GM12878 (cell line): ENCODE measurements at regions not wholly inside any gene's neighbourhood (a gene's known extent, or its start where the extent isn't known, plus 50 kb on each side); places are given as distances from the start of the nearest gene placed in this dataset.

Experiments used
- ATAC-seq: fragments of 200-7000 bp; cut with Tn5 transposase; 3 replicates; pipeline ENCODE4 v1.9.1; 2020; ENCODE audit warnings: mild to moderate bottlenecking, moderate library complexity
- BruUV-seq: library from RNA; stranded (reverse); fragments of 400-500 nt; replicated peaks from 2 replicates; lab custom pipeline; 2021; lab: Mats Ljungman, UMichigan
- CTCF ChIA-PET: fragments of 300-600 bp; sonication (Branson Sonifier 250); formaldehyde crosslinking; extraction: SDS; loops from one replicate; lab custom pipeline; 2021; ENCODE audit warnings: inconsistent platforms; lab: Yijun Ruan, JAX
- POLR2A ChIA-PET: fragments of 350-600 bp; formaldehyde crosslinking; extraction: SDS; loops from one replicate; lab custom pipeline; 2021; ENCODE audit warnings: inconsistent platforms; lab: Charles Lee
- RAD21 ChIA-PET: fragments of 300-600 bp; sonication (Branson Sonifier 250); formaldehyde crosslinking; loops from one replicate; lab custom pipeline; 2023; ENCODE audit warnings: antibody characterized with exemption; ENCODE audit not compliant: unreplicated experiment; lab: Charles Lee
- SMC1A ChIA-PET: fragments of 300-600 bp; sonication (Branson Sonifier 250); formaldehyde crosslinking; loops from one replicate; lab custom pipeline; 2023; ENCODE audit not compliant: unreplicated experiment, uncharacterized antibody; lab: Charles Lee
- DNase-seq: peaks from one replicate; pipeline ENCODE4 v3.0.0-alpha.2; 2011; ENCODE audit warnings: low read depth, low spot score
- FAIRE-seq: peaks from 3 replicates; lab custom pipeline; 2011; peaks lifted over from hg19 to GRCh38; lab: Jason Lieb, UNC
- H2AFZ ChIP-seq: 2 replicates; pipeline ENCODE4 v1.6.0; 2011; ENCODE audit warnings: low read depth, low read length, control low read depth; ENCODE audit not compliant: control insufficient read depth
- H3K27ac ChIP-seq: 2 replicates; pipeline ENCODE4 v1.5.1; 2011; ENCODE audit warnings: control low read depth; ENCODE audit not compliant: control insufficient read depth, insufficient read depth
- H3K27me3 ChIP-seq, 2 experiments: replicated peaks in 1 of 2; 2 replicates each; pipeline versions ENCODE4 v1.6.0 to v1.6.1; 2011; ENCODE audit warnings: low read length in 1 of 2; ENCODE audit not compliant: control insufficient read depth in 2 of 2, insufficient read depth in 2 of 2
- H3K36me3 ChIP-seq, 2 experiments: 2 replicates each; pipeline ENCODE4 v1.5.1; 2011; ENCODE audit warnings: low read length in 1 of 2; ENCODE audit not compliant: control insufficient read depth in 2 of 2, insufficient read depth in 2 of 2
- H3K4me1 ChIP-seq: 2 replicates; pipeline ENCODE4 v1.6.1; 2011; ENCODE audit warnings: mild to moderate bottlenecking, low read length, moderate library complexity, mixed read lengths; ENCODE audit not compliant: control insufficient read depth, insufficient read depth
- H3K4me2 ChIP-seq: 2 replicates; pipeline ENCODE4 v1.6.0; 2011; ENCODE audit warnings: control low read depth; ENCODE audit not compliant: control insufficient read depth, insufficient read depth
- H3K4me3 ChIP-seq: fragments of 200-600 bp; sonication (generic); 2 replicates; pipeline ENCODE4 v1.5.1; 2016
- H3K79me2 ChIP-seq: 2 replicates; pipeline ENCODE4 v1.6.0; 2011; ENCODE audit warnings: low read length; ENCODE audit not compliant: control insufficient read depth, insufficient read depth
- H3K9ac ChIP-seq: 2 replicates; pipeline ENCODE4 v1.8.0; 2011; ENCODE audit warnings: low read length, control low read depth, mixed read lengths; ENCODE audit not compliant: control insufficient read depth, insufficient read depth
- H3K9me3 ChIP-seq: replicated peaks from 3 replicates; pipeline ENCODE4 v1.5.1; 2011; ENCODE audit warnings: mild to moderate bottlenecking, low read length; ENCODE audit not compliant: control insufficient read depth, insufficient read depth
- H4K20me1 ChIP-seq: 2 replicates; pipeline ENCODE4 v1.6.0; 2011; ENCODE audit not compliant: control insufficient read depth, insufficient read depth
- ASH2L ChIP-seq: fragments of 300-600, 200-600 bp; sonication (generic); IDR thresholded peaks from 2 replicates; pipeline ENCODE4 v1.6.1; 2017; ENCODE audit warnings: low read depth, mild to moderate bottlenecking, borderline replicate concordance
- BHLHE40 ChIP-seq, 2 experiments: fragments of 450-650 bp in 1 of 2; IDR thresholded peaks; 2 replicates each; pipeline ENCODE4 v1.6.1; 2011 to 2017; ENCODE audit warnings: low read depth in 2 of 2, borderline replicate concordance in 1 of 2, improper control_type of control experiment in 1 of 2, low read length in 1 of 2, mild to moderate bottlenecking in 1 of 2
- CHD4 ChIP-seq: fragments of 200-600 bp; sonication (generic); IDR thresholded peaks from 2 replicates; pipeline ENCODE4 v1.6.1; 2016; ENCODE audit warnings: mild to moderate bottlenecking
- E4F1 ChIP-seq: fragments of 450-650 bp; IDR thresholded peaks from 2 replicates; pipeline ENCODE4 v1.6.1; 2018; ENCODE audit warnings: borderline replicate concordance, mild to moderate bottlenecking; ENCODE audit not compliant: partially characterized antibody
- HCFC1 ChIP-seq: fragments of 150-350 bp; IDR thresholded peaks from 2 replicates; pipeline ENCODE4 v1.6.1; 2014; ENCODE audit warnings: low read length
- HDAC2 ChIP-seq: fragments of 200-600 bp; sonication (generic); IDR thresholded peaks from 2 replicates; pipeline ENCODE4 v1.6.1; 2017
- KLF5 ChIP-seq: fragments of 450-650 bp; IDR thresholded peaks from 2 replicates; pipeline ENCODE4 v1.6.1; 2014; ENCODE audit warnings: mild to moderate bottlenecking; ENCODE audit not compliant: partially characterized antibody
- RFX5 ChIP-seq: IDR thresholded peaks from 2 replicates; pipeline ENCODE4 v1.6.1; 2011; ENCODE audit warnings: low read depth, low read length, improper control_type of control experiment
- SP1 ChIP-seq: IDR thresholded peaks from one replicate; pipeline ENCODE4 v1.6.1; 2011; ENCODE audit warnings: low read depth, low read length
- SREBF1 ChIP-seq: IDR thresholded peaks from 2 replicates; pipeline ENCODE4 v1.6.1; 2012; ENCODE audit warnings: mild to moderate bottlenecking, low read length
- ZBTB11 ChIP-seq: fragments of 450-650 bp; formaldehyde crosslinking; IDR thresholded peaks from 2 replicates; pipeline ENCODE4 v1.5.0; 2022; ENCODE audit warnings: mild to moderate bottlenecking, missing genetic modification characterization
- WGBS: methylation state at CpG from one replicate; pipeline ENCODE4 v1.1.6; 2016; ENCODE audit warnings: low lambda C conversion rate; ENCODE audit not compliant: insufficient replicate concordance, insufficient coverage; ENCODE audit errors: missing lambda C conversion rate; 5-methylcytosine and 5-hydroxymethylcytosine counted together
- in situ Hi-C: fragments of 300-500 bp; cut with MboI; formaldehyde crosslinking; loops from 9 replicates; pipeline ENCODE4 v1.14.3; 2018; ENCODE audit warnings: mixed read lengths
- intact Hi-C: fragments of 100-400 bp; cut with micrococcal nuclease; formaldehyde crosslinking; loops from one replicate; pipeline ENCODE4 v1.14.2; 2022; ENCODE audit not compliant: unreplicated experiment
- TF ChIP-seq, protein P1 (sequence below): IDR thresholded peaks from 2 replicates; pipeline ENCODE4 v1.6.1; 2012; ENCODE audit warnings: low read depth, low read length, improper control_type of control experiment
- TF ChIP-seq, protein P2 (sequence below): fragments of 450-650 bp; IDR thresholded peaks from 2 replicates; pipeline ENCODE4 v1.6.1; 2017; ENCODE audit warnings: low read depth, mild to moderate bottlenecking, moderate library complexity
- TF ChIP-seq, protein P3 (sequence below): IDR thresholded peaks from 2 replicates; pipeline ENCODE4 v1.6.1; 2011; ENCODE audit warnings: mild to moderate bottlenecking, low read depth, low read length, moderate library complexity; ENCODE audit not compliant: insufficient replicate concordance

- TF ChIP-seq KLF5 (no peak), CHD4 (no peak), SP1 (no peak), SREBF1 (no peak), HCFC1 (no peak), E4F1 (no peak), HDAC2 (no peak)
- TF ChIP-seq, protein P1, sequence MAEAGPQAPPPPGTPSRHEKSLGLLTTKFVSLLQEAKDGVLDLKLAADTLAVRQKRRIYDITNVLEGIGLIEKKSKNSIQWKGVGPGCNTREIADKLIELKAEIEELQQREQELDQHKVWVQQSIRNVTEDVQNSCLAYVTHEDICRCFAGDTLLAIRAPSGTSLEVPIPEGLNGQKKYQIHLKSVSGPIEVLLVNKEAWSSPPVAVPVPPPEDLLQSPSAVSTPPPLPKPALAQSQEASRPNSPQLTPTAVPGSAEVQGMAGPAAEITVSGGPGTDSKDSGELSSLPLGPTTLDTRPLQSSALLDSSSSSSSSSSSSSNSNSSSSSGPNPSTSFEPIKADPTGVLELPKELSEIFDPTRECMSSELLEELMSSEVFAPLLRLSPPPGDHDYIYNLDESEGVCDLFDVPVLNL, result no peak
Observed at GRCh38 chr18:46360866-46361265, 256.7 kb downstream of the HAUS1 start (continued).

GRCh38 chr18:46362533-46362932, 258.3 kb downstream of the HAUS1 start:
- H3K36me3 ChIP-seq, result no peaks in the 10 kb centered on the region
- ChIA-PET SMC1A (no interaction called here), CTCF (no interaction called here), RAD21 (no interaction called here), POLR2A (no interaction called here)
- H3K4me3 ChIP-seq, result no peak overlapping the region
- no peak overlapping the region for H3K27ac ChIP-seq
- H4K20me1 ChIP-seq, result no peaks in the 10 kb centered on the region
- WGBS, result 46% methylated on average over 4 of the region's 4 CpGs
- no peak for FAIRE-seq
- DNase-seq, result no peak
- in situ Hi-C loops, result no loop called here
- ATAC-seq, result no peak
- no peak overlapping the region for H2AFZ ChIP-seq
- H3K9me3 ChIP-seq, result no peaks in the 10 kb centered on the region; the same call in 2 of the 3 replicates
- no peak overlapping the region for H3K9ac ChIP-seq
- H3K4me2 ChIP-seq, result no peak overlapping the region
- intact Hi-C loops, result no loop called here
- no peaks in the 10 kb centered on the region for H3K79me2 ChIP-seq
- no TSS peak for BruUV-seq
- no peaks in the 10 kb centered on the region for H3K27me3 ChIP-seq
- H3K4me1 ChIP-seq, result no peaks in the 10 kb centered on the region
- TF ChIP-seq RFX5, result no peak
- no peak for TF ChIP-seq BHLHE40 (IDR thresholded peaks at IDR 0.05; ENCODE audit: borderline replicate concordance in 1 of 2, low read depth in 2 of 2, low read length in 1 of 2)
- TF ChIP-seq, protein P2, sequence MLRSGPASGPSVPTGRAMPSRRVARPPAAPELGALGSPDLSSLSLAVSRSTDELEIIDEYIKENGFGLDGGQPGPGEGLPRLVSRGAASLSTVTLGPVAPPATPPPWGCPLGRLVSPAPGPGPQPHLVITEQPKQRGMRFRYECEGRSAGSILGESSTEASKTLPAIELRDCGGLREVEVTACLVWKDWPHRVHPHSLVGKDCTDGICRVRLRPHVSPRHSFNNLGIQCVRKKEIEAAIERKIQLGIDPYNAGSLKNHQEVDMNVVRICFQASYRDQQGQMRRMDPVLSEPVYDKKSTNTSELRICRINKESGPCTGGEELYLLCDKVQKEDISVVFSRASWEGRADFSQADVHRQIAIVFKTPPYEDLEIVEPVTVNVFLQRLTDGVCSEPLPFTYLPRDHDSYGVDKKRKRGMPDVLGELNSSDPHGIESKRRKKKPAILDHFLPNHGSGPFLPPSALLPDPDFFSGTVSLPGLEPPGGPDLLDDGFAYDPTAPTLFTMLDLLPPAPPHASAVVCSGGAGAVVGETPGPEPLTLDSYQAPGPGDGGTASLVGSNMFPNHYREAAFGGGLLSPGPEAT, result no peak
- TF ChIP-seq, protein P3, sequence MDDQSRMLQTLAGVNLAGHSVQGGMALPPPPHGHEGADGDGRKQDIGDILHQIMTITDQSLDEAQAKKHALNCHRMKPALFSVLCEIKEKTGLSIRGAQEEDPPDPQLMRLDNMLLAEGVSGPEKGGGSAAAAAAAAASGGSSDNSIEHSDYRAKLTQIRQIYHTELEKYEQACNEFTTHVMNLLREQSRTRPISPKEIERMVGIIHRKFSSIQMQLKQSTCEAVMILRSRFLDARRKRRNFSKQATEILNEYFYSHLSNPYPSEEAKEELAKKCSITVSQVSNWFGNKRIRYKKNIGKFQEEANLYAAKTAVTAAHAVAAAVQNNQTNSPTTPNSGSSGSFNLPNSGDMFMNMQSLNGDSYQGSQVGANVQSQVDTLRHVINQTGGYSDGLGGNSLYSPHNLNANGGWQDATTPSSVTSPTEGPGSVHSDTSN, result no peak
- no peak for TF ChIP-seq ASH2L
- no peak for TF ChIP-seq ZBTB11 (CRISPR knock-in tag)
